ENCODE measurements at regions not wholly inside any gene's neighbourhood (a gene's known extent, or its start where the extent isn't known, plus 50 kb on each side); places are given as distances from the start of the nearest gene placed in this dataset.

- no peak overlapping the region for H3K4me3 ChIP-seq
- no peaks in the 10 kb centered on the region for H3K27me3 ChIP-seq
- TF ChIP-seq CTCF (IDR thresholded peaks at IDR 0.05) (no peak), POLR2A (IDR thresholded peaks at IDR 0.05) (no peak)
- H3K36me3 ChIP-seq (replicated peaks in 1 of 2) = no peaks in the 10 kb centered on the region
- intact Hi-C loops (cut with DNase I) = no loop called here
- WGBS, 4 donors = 85 to 97% (median 92%) methylated on average over 3 of the region's 3 CpGs
- no peaks in the 10 kb centered on the region for H3K4me1 ChIP-seq (replicated peaks in 1 of 2)
- no peak for DNase-seq
- no peaks in the 10 kb centered on the region for H3K9me3 ChIP-seq (replicated peaks in 1 of 3)
- H3K27ac ChIP-seq = no peak overlapping the region
These were observed 194.1 kb upstream of the TENM4 start for GRCh38 chr11:79634905-79635304.

GRCh38 chr11:79627281-79627680 is 186.5 kb upstream of the TENM4 start:
- no peak overlapping the region for H3K27ac ChIP-seq
- intact Hi-C loops (cut with DNase I) = no loop called here
- no peaks in the 10 kb centered on the region for H3K36me3 ChIP-seq (replicated peaks in 1 of 2)
- DNase-seq = no peak
- WGBS, 4 donors = 77 to 85% (median 78%) methylated on average over 6 of the region's 6 CpGs
- no peaks in the 10 kb centered on the region for H3K27me3 ChIP-seq
- no peaks in the 10 kb centered on the region for H3K9me3 ChIP-seq (replicated peaks in 1 of 3)
- TF ChIP-seq CTCF (IDR thresholded peaks at IDR 0.05) (no peak), POLR2A (IDR thresholded peaks at IDR 0.05) (no peak)
- H3K4me3 ChIP-seq = no peak overlapping the region
- H3K4me1 ChIP-seq (replicated peaks in 1 of 2) = no peaks in the 10 kb centered on the region

GRCh38 chr11:79626135-79627075 is 185.6 kb upstream of the TENM4 start:
- intact Hi-C loops (cut with DNase I) = no loop called here

GRCh38 chr11:79623375-79623774 is 182.5 kb upstream of the TENM4 start:
- WGBS, 4 donors = 79 to 81% (median 81%) methylated on average over 2 of the region's 2 CpGs
- Histone ChIP-seq H3K9me3 (replicated peaks in 1 of 3) (no peaks in the 10 kb centered on the region), H3K4me1 (replicated peaks in 1 of 2) (no peaks in the 10 kb centered on the region), H3K36me3 (replicated peaks in 1 of 2) (no peaks in the 10 kb centered on the region), H3K27ac (no peak overlapping the region), H3K27me3 (no peaks in the 10 kb centered on the region), H3K4me3 (no peak overlapping the region)
- intact Hi-C loops (cut with DNase I) = no loop called here
- no peak for DNase-seq
- TF ChIP-seq CTCF (IDR thresholded peaks at IDR 0.05) (no peak), POLR2A (IDR thresholded peaks at IDR 0.05) (no peak)

More at GRCh38 chr11:79626135-79627075, 185.6 kb upstream of the TENM4 start:
- WGBS, 4 donors = 53 to 74% (median 66%) methylated on average over 4 of the region's 4 CpGs
- TF ChIP-seq POLR2A (IDR thresholded peaks at IDR 0.05) = no peak
- no peak for TF ChIP-seq CTCF (IDR thresholded peaks at IDR 0.05)
- no peaks in the 10 kb centered on the region for H3K36me3 ChIP-seq (replicated peaks in 1 of 2)
- no peak overlapping the region for H3K4me3 ChIP-seq
- no peaks in the 10 kb centered on the region for H3K4me1 ChIP-seq (replicated peaks in 1 of 2)
- no peak for DNase-seq
- no peak overlapping the region for H3K27ac ChIP-seq
- no peaks in the 10 kb centered on the region for H3K9me3 ChIP-seq (replicated peaks in 1 of 3)
- H3K27me3 ChIP-seq = no peaks in the 10 kb centered on the region

All from adrenal gland (tissue), 9 donors.